Ecto neural progenitor cell (in vitro differentiated cells): ENCODE measurements at regions not wholly inside any gene's neighbourhood (a gene's known extent, or its start where the extent isn't known, plus 50 kb on each side); places are given as distances from the start of the nearest gene placed in this dataset.
"Not testable (repeated sequence)": the region's sequence is repeated elsewhere in the genome, so short reads cannot be mapped to it uniquely, and the experiment has no call there.

ENCODE experiments used
- DNase-seq: peaks from one replicate; pipeline ENCODE4 v3.0.0-alpha.2; 2018; ENCODE audit warnings: low spot score

GRCh38 chr5:66413931-66414330 is 182.3 kb upstream of the MAST4 start:
- no peak for DNase-seq

DNA sequence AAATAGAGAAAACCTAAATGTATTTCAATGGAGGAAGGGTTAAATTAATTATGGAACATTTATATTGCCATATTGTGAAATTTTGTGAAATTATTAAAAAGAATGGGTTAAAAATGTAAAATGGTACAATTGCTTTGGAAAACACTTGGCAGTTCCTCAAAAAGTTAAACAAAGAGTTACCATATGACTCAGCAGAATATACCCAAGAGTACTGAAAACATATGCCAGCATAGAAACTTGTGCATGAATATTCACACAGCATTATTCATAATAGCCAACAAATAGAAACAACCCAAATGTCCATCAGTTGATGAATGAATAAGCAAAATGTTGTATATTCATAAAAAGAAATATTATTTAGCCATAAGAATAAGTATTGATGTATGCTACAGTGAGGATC is 181.0 kb upstream of the MAST4 start:
- no peak for DNase-seq

DNA sequence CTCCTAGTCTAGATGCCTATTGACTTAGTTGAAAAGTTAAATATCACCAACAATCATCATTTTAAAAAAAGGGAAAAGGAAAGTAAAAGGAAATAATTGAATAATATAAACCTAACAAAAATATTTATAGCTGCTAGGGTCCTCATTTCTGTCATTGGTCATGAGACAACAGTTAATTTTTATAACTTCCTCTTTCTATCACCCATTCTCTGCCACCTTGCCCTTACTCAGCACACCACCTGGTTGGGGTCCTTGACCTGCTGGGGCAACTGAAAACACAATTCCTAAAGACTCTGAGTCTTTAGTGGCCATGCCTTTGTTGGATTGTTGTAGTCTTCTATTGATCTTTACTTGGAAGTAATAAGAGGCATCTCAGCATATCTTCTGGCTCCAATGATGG is 179.5 kb upstream of the MAST4 start:
- no peak for DNase-seq

GRCh38 chr5:66417781-66418180 is 178.4 kb upstream of the MAST4 start:
- no peak for DNase-seq

- no peak for DNase-seq
Measured at GRCh38 chr5:66423484-66423883, 172.7 kb upstream of the MAST4 start.

DNA sequence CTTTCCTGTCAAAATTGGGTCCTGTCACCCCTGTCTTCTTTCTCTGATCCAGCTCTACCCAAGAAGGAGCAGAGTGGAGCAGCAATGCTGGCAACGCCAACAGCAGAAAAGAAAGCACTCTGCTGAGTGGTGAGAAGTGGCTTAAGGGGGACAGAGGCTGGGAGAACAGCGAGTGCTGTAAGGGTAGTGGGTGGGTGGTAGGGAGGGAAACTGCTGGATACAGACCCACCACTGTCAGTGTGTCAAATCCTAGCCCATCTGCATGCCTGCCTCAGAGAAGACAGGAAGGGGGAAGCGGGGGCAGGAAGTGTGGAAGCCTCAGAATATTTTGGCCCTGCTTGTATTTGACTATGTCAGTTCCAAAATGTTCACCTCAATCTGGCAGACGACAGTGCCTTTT is 170.4 kb upstream of the MAST4 start:
- DNase-seq, result no peak

GRCh38 chr5:66426259-66427138 is 169.7 kb upstream of the MAST4 start:
- no peak for DNase-seq

DNA sequence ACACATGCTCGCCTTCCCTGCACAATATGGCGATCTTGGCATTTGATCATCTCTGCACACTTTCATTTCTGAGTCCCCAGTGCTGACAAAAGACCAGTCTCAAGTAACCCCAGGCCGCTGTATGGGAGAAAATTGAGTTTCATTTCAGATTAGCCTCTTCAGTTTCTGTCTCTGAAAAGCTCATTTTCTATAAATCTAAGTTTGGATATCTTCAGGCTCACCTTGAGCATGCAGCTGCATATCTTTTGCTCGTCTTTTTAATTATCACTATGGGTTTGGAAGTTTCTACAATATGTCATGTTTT is 169.1 kb upstream of the MAST4 start:
- DNase-seq, result no peak

- DNase-seq, result no peak
Measured at GRCh38 chr5:66436721-66437120, 159.5 kb upstream of the MAST4 start.

- no peak for DNase-seq
Measured at GRCh38 chr5:66438087-66438486, 158.1 kb upstream of the MAST4 start.

DNA sequence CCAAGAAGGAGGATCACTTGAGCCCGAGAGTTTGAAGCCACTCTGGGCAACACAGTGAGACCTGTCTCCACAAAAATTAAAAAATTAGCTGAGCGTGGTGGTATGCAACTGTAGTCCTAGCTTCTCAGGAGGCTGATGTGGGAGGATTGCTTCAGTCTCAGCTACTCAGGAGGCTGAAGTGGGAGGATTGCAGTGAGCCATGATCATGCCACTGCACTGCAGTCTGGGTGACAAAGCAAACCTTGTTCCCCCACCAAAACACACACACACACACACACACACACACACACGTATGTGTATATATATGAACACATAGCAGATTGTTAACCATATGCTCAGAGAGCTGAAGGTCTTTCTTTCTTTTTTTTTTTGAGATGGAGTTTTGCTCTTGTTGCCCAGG is 157.5 kb upstream of the MAST4 start:
- no peak for DNase-seq

DNA sequence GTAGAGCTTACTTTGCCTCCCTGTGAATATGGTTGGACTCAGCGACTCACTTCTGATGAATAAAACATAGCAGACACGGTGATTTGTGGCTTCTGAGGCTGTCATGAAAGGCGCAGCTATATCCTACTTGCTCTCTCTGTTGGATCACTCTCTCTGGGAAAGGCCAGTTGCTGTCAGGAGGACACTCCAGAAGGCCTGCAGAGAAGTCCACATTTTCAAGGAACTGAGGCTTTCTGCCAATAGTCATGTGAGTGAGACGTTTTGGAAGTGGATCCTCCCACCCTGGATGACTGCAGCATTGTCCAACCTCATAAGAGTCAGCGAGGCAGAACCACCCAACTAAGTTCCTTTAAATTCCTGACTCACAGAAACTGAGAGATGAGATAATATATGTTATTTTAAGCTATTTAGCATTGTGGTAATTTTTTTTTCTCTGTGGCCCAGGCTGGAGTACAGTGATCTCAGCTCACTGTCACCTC is 156.0 kb upstream of the MAST4 start:
- DNase-seq, result no peak

DNA sequence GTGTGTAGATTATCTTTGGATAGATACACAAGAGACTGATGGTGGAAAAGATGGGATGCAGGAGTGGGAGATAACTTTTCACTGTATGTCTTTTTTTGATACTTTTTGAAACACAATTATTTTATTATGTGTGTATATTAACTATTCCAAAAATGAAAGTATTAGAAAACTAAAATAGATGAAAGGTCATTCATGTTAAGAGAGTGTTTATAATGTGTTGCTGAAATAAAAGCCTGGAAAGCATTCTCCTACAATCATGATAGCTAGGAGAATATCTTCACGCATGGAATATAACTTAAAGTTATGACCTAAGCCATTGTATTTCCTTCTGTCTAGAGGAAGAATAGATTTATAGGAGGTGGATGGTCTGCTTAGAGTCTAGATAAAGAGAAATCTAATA is 154.8 kb upstream of the MAST4 start:
- DNase-seq, result no peak

GRCh38 chr5:66442951-66443445 is 153.2 kb upstream of the MAST4 start:
- DNase-seq, result no peak

DNA sequence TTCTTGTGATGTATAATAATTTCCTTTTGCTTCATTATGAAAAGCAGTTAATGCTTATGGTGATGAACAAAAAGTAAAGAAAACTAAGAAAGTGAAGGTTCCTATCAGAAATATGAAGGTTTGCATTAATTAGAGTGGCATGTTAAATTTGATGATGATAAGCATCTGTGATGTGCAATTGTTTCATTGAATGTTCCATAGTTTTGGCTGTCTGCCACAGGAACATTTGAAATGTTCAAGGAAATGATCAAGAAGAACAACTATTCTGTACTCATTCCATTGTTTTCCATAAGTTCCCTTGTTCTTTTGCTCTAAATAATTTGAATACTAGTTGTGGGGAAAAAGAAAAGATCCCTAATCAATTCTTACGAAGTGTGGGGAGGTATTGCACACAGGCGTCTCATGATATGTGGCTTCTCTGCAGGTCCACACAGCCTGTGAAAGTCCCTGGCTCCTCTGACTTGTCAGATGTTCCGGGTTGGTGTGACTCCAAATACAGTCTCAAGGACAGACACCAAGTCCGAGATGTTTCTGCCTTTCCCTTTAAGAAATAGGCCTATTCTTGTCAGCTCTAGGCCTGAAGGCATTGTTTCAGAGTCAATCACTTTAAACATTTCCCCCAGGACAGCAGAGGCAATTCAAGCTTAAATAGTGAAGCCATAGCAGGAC is 152.6 kb upstream of the MAST4 start:
- DNase-seq, result no peak

GRCh38 chr5:66448070-66448469 is 148.1 kb upstream of the MAST4 start:
- DNase-seq, result not testable (repeated sequence)

DNA sequence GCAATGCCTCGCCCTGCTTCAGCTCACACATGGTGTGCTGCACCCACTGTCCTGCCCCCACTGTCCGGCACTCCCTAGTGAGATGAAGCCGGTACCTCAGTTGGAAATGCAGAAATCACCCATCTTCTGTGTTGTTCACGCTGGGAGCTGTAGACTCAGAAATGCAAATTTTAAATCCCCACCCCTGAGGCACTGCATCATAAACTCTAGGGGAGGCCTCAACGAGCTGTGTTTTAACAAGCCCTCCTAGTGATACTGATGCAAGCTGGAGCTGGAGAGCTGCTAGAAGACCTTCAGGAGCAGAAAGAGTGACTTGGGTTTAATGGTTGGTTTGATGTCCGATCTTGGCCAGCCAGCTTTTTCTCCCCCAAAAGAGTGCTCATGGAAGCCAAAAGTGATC is 146.0 kb upstream of the MAST4 start:
- DNase-seq, result no peak

- no peak for DNase-seq
Measured at GRCh38 chr5:66450988-66451387, 145.2 kb upstream of the MAST4 start.

GRCh38 chr5:66452109-66452508 is 144.1 kb upstream of the MAST4 start:
- no peak for DNase-seq

GRCh38 chr5:66454186-66455078 is 141.8 kb upstream of the MAST4 start:
- DNase-seq, result no peak

GRCh38 chr5:66459728-66460127 is 136.5 kb upstream of the MAST4 start:
- DNase-seq, result no peak

DNA sequence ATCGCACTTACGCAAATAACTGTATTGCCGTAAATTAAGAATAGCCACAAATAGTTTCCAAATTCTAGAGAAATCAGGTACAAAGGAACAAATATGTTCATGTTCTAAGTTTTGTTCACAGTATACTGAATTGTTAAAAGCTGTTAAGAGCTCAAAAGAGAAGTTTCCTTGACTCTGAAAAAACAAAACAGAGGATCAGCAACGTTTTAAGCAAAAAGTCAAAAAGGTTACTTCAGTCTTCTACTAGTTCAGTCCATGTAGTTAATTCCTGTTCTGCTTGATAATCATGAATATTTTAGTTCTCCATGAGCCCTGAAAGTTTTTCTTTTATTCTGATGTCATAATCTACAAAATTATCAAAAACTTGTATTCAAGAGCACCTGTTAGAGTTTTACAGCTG is 128.6 kb upstream of the MAST4 start:
- no peak for DNase-seq

DNA sequence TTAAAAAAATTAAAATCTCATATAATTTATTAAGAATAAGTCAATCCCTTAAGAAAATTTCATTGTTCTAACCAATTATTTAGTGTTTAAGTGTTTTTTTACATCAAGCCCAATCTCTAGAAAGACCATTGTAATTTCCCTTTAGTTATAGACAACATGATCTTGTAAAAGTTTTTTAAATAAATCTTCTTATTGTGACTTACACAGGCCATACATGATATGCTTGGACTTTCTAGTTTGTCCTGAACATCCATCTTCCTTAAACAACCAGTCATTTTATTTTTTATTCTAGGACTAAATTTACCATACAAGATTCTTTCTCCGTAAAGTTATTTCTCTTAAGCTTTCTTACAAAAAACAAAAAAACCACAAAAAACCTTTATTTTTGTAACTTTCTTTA is 126.5 kb upstream of the MAST4 start:
- DNase-seq, result no peak
